HepG2 (cell line): ENCODE measurements at regions not wholly inside any gene's neighbourhood (a gene's known extent, or its start where the extent isn't known, plus 50 kb on each side); places are given as distances from the start of the nearest gene placed in this dataset.

ENCODE experiments used
- ATAC-seq: fragments of 200-7000 bp; cut with Tn5 transposase; 3 replicates; pipeline ENCODE4 v1.9.1; 2020; ENCODE audit warnings: mild to moderate bottlenecking, moderate library complexity
- BruUV-seq: library from RNA; stranded (reverse); fragments of 400-500 nt; replicated peaks from 2 replicates; lab custom pipeline; 2021; lab: Mats Ljungman, UMichigan
- CTCF ChIA-PET: fragments of 300-600 bp; formaldehyde crosslinking; extraction: SDS; loops from one replicate; lab custom pipeline; 2021; ENCODE audit warnings: low total read pairs, inconsistent platforms, low intra/inter-chr PET ratio; lab: Yijun Ruan, JAX
- POLR2A ChIA-PET: fragments of 350-600 bp; sonication (Branson Sonifier 250); formaldehyde crosslinking; loops from one replicate; lab custom pipeline; 2020; ENCODE audit warnings: antibody characterized with exemption, inconsistent platforms; lab: Yijun Ruan, JAX
- DNase-seq: peaks from one replicate; pipeline ENCODE4 v3.0.0-alpha.2; 2015; ENCODE audit warnings: low spot score
- FAIRE-seq: peaks from 3 replicates; lab custom pipeline; 2011; peaks lifted over from hg19 to GRCh38; lab: Jason Lieb, UNC
- H2AFZ ChIP-seq: one replicate; pipeline ENCODE4 v1.6.1; 2011; ENCODE audit warnings: low read length, inconsistent platforms
- H3K27ac ChIP-seq: fragments of 300-600 bp; 3 replicates; pipeline ENCODE4 v1.8.0; 2011; ENCODE audit warnings: mixed run types, mild to moderate bottlenecking, mixed read lengths, low read length, inconsistent platforms; ENCODE audit not compliant: insufficient read depth; ENCODE audit errors: extremely low read length
- H3K27me3 ChIP-seq, 2 experiments: fragments of 200-600 bp in 1 of 2; 2 replicates in 1 of 2; 3 replicates in 1 of 2; pipeline versions ENCODE4 v1.6.0 to v1.8.0; 2011; ENCODE audit warnings: low read length in 2 of 2, mild to moderate bottlenecking in 2 of 2, moderate library complexity in 2 of 2, inconsistent platforms in 1 of 2; ENCODE audit not compliant: insufficient read depth in 2 of 2, control insufficient read depth in 1 of 2
- H3K36me3 ChIP-seq, 2 experiments: fragments of 200-600 bp in 1 of 2; replicated peaks in 1 of 2; 2 replicates in 1 of 2; 3 replicates in 1 of 2; pipeline versions ENCODE4 v1.5.1 to v1.8.0; 2011; ENCODE audit warnings: low read length in 2 of 2, inconsistent platforms in 1 of 2; ENCODE audit not compliant: insufficient read depth in 2 of 2, control insufficient read depth in 1 of 2
- H3K4me1 ChIP-seq: 2 replicates; pipeline ENCODE4 v1.5.1; 2012; ENCODE audit warnings: low read length, inconsistent platforms; ENCODE audit not compliant: insufficient read depth
- H3K4me2 ChIP-seq: 2 replicates; pipeline ENCODE4 v1.6.0; 2011; ENCODE audit warnings: low read depth, low read length, inconsistent platforms
- H3K4me3 ChIP-seq, 3 experiments: fragments of 200-600 bp in 1 of 3; sonication (generic), shearing (Covaris generic) in 1 of 3; replicated peaks in 1 of 3; 2 replicates each; pipeline ENCODE4 v1.5.1; 2011 to 2016; ENCODE audit warnings: low read length in 3 of 3, inconsistent platforms in 2 of 3, low read depth in 2 of 3, mild to moderate bottlenecking in 2 of 3, control low read depth in 1 of 3, mixed read lengths in 1 of 3; ENCODE audit not compliant: insufficient read depth in 1 of 3
- H3K79me2 ChIP-seq: one replicate; pipeline ENCODE4 v1.6.1; 2011; ENCODE audit warnings: low read length, inconsistent platforms; ENCODE audit not compliant: insufficient read depth
- H3K9ac ChIP-seq: 2 replicates; pipeline ENCODE4 v1.6.0; 2011; ENCODE audit warnings: mild to moderate bottlenecking, low read depth, low read length, inconsistent platforms; ENCODE audit not compliant: insufficient read depth
- H3K9me3 ChIP-seq: 2 replicates; pipeline ENCODE4 v1.5.1; 2012; ENCODE audit warnings: mild to moderate bottlenecking, low read length
- H4K20me1 ChIP-seq: 2 replicates; pipeline ENCODE4 v1.6.0; 2011; ENCODE audit warnings: inconsistent platforms, mild to moderate bottlenecking, low read length, moderate library complexity; ENCODE audit not compliant: insufficient read depth
- EHMT2 ChIP-seq: fragments of 200-600 bp; sonication (generic); IDR thresholded peaks from 2 replicates; pipeline ENCODE4 v1.7.0; 2017; ENCODE audit warnings: antibody characterized with exemption, low read depth, low read length, borderline replicate concordance
- KLF13 ChIP-seq: sonication (generic); formaldehyde crosslinking; IDR thresholded peaks from 2 replicates; pipeline ENCODE4 v1.4.0; 2020; ENCODE audit warnings: mild to moderate bottlenecking, missing genetic modification reagents
- MAZ ChIP-seq, 2 experiments: sonication (generic) in 1 of 2; formaldehyde crosslinking in 1 of 2; IDR thresholded peaks; 2 replicates each; pipeline versions ENCODE4 v1.5.0 to v1.6.1; 2012 to 2020; ENCODE audit warnings: low read depth in 2 of 2, mild to moderate bottlenecking in 2 of 2, borderline replicate concordance in 1 of 2, improper control_type of control experiment in 1 of 2, low read length in 1 of 2, missing genetic modification reagents in 1 of 2, moderate library complexity in 1 of 2
- ONECUT2 ChIP-seq: sonication (generic); formaldehyde crosslinking; IDR thresholded peaks from 2 replicates; pipeline ENCODE4 v1.4.0; 2020; ENCODE audit warnings: missing genetic modification reagents
- PAWR ChIP-seq: sonication (generic); formaldehyde crosslinking; IDR thresholded peaks from 2 replicates; pipeline ENCODE4 v1.4.0; 2020; ENCODE audit warnings: missing genetic modification reagents, mild to moderate bottlenecking, borderline replicate concordance
- ZBTB8A ChIP-seq: sonication (generic); formaldehyde crosslinking; IDR thresholded peaks from 2 replicates; pipeline ENCODE4 v1.4.0; 2020; ENCODE audit warnings: mild to moderate bottlenecking, low read depth, missing genetic modification reagents, borderline replicate concordance
- ZNF33A ChIP-seq: sonication (generic); formaldehyde crosslinking; IDR thresholded peaks from 2 replicates; pipeline ENCODE4 v1.5.1; 2020; ENCODE audit warnings: missing genetic modification reagents, mild to moderate bottlenecking, moderate library complexity, borderline replicate concordance
- ZNF512 ChIP-seq: sonication (generic); formaldehyde crosslinking; IDR thresholded peaks from 2 replicates; pipeline ENCODE4 v1.4.0; 2020; ENCODE audit warnings: mild to moderate bottlenecking, missing genetic modification reagents
- ZNF580 ChIP-seq: IDR thresholded peaks from 2 replicates; pipeline ENCODE4 v1.6.1; 2016; ENCODE audit warnings: low read depth, borderline replicate concordance
- ZNF615 ChIP-seq: sonication (generic); formaldehyde crosslinking; IDR thresholded peaks from 2 replicates; pipeline ENCODE4 v1.5.0; 2020; ENCODE audit warnings: mild to moderate bottlenecking, missing genetic modification reagents, borderline replicate concordance
- ZNF709 ChIP-seq: sonication (generic); formaldehyde crosslinking; IDR thresholded peaks from 2 replicates; pipeline ENCODE4 v1.5.0; 2020; ENCODE audit warnings: mild to moderate bottlenecking, missing genetic modification reagents
- WGBS: methylation state at CpG from one replicate; pipeline ENCODE4 v1.1.6; 2017; ENCODE audit warnings: low lambda C conversion rate; 5-methylcytosine and 5-hydroxymethylcytosine counted together
- in situ Hi-C: cut with HindIII; loops from 2 replicates; pipeline ENCODE4 v1.10.0; 2017; ENCODE audit warnings: low pct_unique_long_range_greater_than_20kb; ENCODE audit not compliant: extremely low pct_ligation_motif_present
- intact Hi-C: fragments of 100-400 bp; cut with micrococcal nuclease; formaldehyde crosslinking; loops from one replicate; pipeline ENCODE4 v1.10.0; 2022; ENCODE audit not compliant: unreplicated experiment
- TF ChIP-seq, protein P1 (sequence below): sonication (generic); formaldehyde crosslinking; IDR thresholded peaks from 2 replicates; pipeline ENCODE4 v1.9.0; 2021; ENCODE audit warnings: missing genetic modification reagents, borderline replicate concordance

GRCh38 chr4:129994715-129995114 is 898.8 kb downstream of the C4orf33 start (continued):
- no peak for TF ChIP-seq PAWR (CRISPR knock-in tag)
- no peak for TF ChIP-seq ZNF512
- no peak for TF ChIP-seq ZNF615 (CRISPR knock-in tag)
- no peak for TF ChIP-seq ZNF33A
- TF ChIP-seq, all 625 proteins: peak for 0

DNA sequence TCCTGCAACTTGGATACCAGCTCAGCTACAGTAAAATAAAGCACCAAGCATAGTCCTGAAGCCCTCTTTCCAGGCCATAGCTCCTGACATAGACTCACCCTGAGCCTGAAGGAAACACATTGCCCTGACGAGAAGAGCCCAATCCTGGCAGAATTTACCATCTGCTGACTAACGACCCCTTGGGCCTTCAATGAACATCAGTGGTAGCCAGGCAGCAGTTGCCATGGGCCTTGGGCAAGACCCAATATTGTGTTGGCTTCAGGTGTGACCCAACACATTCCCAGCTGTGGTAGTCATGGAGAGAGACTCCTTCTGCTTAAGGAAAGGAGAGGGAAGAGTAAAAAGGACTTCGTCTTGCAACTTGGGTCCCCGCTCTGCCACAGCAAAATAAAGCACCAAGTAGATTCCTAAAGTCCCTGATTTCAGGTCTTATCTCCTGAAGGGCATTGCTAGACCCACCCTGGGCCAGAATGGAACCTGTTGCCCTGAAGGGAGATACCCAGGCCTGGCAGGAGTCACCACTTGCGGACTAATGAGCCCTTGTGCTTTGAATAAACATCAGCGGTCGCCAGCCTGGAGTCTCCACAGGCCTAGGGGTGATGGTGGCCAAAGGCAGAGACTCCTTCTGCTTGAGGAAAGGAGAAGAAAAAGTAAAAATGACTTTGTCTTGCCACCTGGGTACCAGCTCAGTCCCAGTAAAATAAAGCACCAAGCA is 902.6 kb downstream of the C4orf33 start:
- H3K4me2 ChIP-seq = no peak overlapping the region
- H3K9me3 ChIP-seq = no peaks in the 10 kb centered on the region
- ATAC-seq (no peak), DNase-seq (no peak), FAIRE-seq (no peak)
- H3K27ac ChIP-seq = no peak overlapping the region
- in situ Hi-C loops = no loop called here
- intact Hi-C loops = no loop called here
- no peaks in the 10 kb centered on the region for H3K4me1 ChIP-seq
- H4K20me1 ChIP-seq = no peaks in the 10 kb centered on the region
- WGBS = 28% methylated on average over 7 of the region's 7 CpGs
- POLR2A ChIA-PET = no interaction called here
- no TSS peak for BruUV-seq
- no peak overlapping the region for H2AFZ ChIP-seq
- no peak overlapping the region for H3K4me3 ChIP-seq
- no peak overlapping the region for H3K9ac ChIP-seq
- H3K79me2 ChIP-seq = no peaks in the 10 kb centered on the region
- no peaks in the 10 kb centered on the region for H3K36me3 ChIP-seq
- no peaks in the 10 kb centered on the region for H3K27me3 ChIP-seq
- TF ChIP-seq ONECUT2 (CRISPR knock-in tag) = no peak
- no peak for TF ChIP-seq KLF13 (CRISPR knock-in tag)
- no peak for TF ChIP-seq ZBTB8A (CRISPR knock-in tag)
- no peak for TF ChIP-seq ZNF709 (CRISPR knock-in tag)
- no peak for TF ChIP-seq ZNF580 (CRISPR knock-in tag)
- TF ChIP-seq MAZ (IDR thresholded peaks at IDR 0.05; ENCODE audit: borderline replicate concordance, low read depth, low read length) = no peak
- TF ChIP-seq MAZ (CRISPR knock-in tag; IDR thresholded peaks at IDR 0.05; ENCODE audit: low read depth) = no peak
- TF ChIP-seq EHMT2 = no peak
- TF ChIP-seq, protein P1, sequence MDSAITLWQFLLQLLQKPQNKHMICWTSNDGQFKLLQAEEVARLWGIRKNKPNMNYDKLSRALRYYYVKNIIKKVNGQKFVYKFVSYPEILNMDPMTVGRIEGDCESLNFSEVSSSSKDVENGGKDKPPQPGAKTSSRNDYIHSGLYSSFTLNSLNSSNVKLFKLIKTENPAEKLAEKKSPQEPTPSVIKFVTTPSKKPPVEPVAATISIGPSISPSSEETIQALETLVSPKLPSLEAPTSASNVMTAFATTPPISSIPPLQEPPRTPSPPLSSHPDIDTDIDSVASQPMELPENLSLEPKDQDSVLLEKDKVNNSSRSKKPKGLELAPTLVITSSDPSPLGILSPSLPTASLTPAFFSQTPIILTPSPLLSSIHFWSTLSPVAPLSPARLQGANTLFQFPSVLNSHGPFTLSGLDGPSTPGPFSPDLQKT (CRISPR knock-in tag) = no peak
- CTCF ChIA-PET = no interaction called here
